ENCODE measurements at regions not wholly inside any gene's neighbourhood (a gene's known extent, or its start where the extent isn't known, plus 50 kb on each side); places are given as distances from the start of the nearest gene placed in this dataset.

DNA sequence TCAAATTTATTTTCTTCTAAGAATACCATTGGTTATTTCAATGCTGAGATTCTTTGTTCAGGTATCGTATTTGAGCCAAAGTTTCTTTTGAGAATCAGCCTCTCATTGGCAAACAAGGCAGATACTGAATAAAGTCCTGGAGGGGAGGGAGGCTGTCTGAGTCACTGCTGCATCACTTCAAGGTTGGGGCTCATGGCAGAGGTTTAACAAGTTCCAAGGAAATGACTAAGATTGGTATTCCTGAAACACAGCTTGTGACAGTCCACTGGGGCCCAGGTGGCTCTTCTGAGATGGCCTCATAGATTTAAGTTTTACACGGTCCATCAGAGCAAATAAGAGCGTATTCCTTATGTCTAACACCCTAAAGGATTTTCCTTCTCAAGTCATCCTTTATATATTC is 213.8 kb upstream of the STAC start (continued):
- TF ChIP-seq SIX5 (IDR thresholded peaks at IDR 0.05; ENCODE audit: low read depth, low read length), result no peak
- TF ChIP-seq NANOG (IDR thresholded peaks at IDR 0.05; ENCODE audit: insufficient read depth, low read depth, low read length, poor library complexity, severe bottlenecking), result no peak
- no peak for TF ChIP-seq NRF1 (IDR thresholded peaks at IDR 0.05; ENCODE audit: low read depth, low read length)
- TF ChIP-seq SRF (IDR thresholded peaks at IDR 0.05; ENCODE audit: low read depth, low read length), result no peak
- no peak for TF ChIP-seq SP1 (IDR thresholded peaks at IDR 0.05; ENCODE audit: low read depth, low read length)
- no peak for TF ChIP-seq RFX5 (IDR thresholded peaks at IDR 0.05; ENCODE audit: borderline replicate concordance, low read depth, low read length)
- TF ChIP-seq RXRA (IDR thresholded peaks at IDR 0.05; ENCODE audit: insufficient read depth, low read depth, low read length), result no peak
- no peak for TF ChIP-seq SIN3A (conservative IDR thresholded peaks at IDR 0.05 in 1 of 2, IDR thresholded peaks at IDR 0.05 in 1 of 2; ENCODE audit: low read depth in 1 of 2, low read length in 2 of 2)
- no peak for TF ChIP-seq YY1 (IDR thresholded peaks at IDR 0.05; ENCODE audit: low read depth, low read length)

All from H1 (cell line).